ENCODE measurements at regions not wholly inside any gene's neighbourhood (a gene's known extent, or its start where the extent isn't known, plus 50 kb on each side); places are given as distances from the start of the nearest gene placed in this dataset.

DNA sequence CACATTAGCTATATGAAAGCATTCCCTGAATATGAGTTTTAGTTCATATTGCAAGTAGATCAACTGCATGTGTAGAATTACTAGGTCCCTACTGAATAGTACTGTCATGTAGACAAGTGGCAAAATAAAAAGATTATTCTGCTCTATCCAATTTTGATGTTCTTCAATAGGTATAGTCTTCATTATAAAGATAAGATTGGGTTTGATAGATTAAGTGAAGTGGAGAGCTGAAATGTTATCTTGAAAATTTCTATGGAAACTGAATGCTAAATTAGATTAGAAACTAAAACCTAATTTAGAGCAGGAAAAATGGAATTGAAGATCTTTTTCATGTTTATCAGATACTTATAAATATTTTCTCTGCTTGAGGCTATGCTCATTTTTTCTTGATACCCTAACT lies 1610.0 kb downstream of the BRINP3 start:
- DNase-seq (ENCODE audit: low read depth in 4 of 4, low spot score in 3 of 4), result no peak

DNA sequence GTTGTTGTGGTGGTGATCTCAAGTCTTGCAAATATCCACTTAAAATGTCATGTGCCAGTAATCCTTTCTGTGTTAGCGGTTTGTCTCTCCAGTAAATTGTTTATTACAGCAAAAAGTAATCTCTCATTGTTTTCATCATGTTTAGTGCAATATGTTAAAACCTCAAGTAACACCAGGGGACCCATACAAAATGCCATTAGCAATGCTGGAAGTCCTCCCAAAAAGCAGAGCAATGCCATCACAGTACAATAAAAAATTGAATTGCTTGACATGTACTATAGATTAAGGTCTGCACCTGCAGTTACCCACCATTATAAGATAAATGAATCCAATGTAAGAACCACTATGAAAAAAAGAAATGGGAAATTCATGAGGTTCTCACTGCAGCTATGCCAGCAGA lies 1606.5 kb downstream of the BRINP3 start:
- no peak for DNase-seq (ENCODE audit: low read depth in 4 of 4, low spot score in 3 of 4)

GRCh38 chr1:188872376-188872775 lies 1605.3 kb downstream of the BRINP3 start:
- no peak for DNase-seq (ENCODE audit: low read depth in 4 of 4, low spot score in 3 of 4)

GRCh38 chr1:188877668-188878067 lies 1600.0 kb downstream of the BRINP3 start:
- no peak for DNase-seq (ENCODE audit: low read depth in 4 of 4, low spot score in 3 of 4)

- DNase-seq (ENCODE audit: low read depth in 4 of 4, low spot score in 3 of 4), result no peak
Observed at GRCh38 chr1:188888386-188888785, 1589.3 kb downstream of the BRINP3 start.

- DNase-seq (ENCODE audit: low read depth in 4 of 4, low spot score in 3 of 4), result no peak
Observed at GRCh38 chr1:188889166-188889565, 1588.5 kb downstream of the BRINP3 start.

- no peak for DNase-seq (ENCODE audit: low read depth in 4 of 4, low spot score in 3 of 4)
Observed at GRCh38 chr1:188891958-188892357, 1585.7 kb downstream of the BRINP3 start.

DNA sequence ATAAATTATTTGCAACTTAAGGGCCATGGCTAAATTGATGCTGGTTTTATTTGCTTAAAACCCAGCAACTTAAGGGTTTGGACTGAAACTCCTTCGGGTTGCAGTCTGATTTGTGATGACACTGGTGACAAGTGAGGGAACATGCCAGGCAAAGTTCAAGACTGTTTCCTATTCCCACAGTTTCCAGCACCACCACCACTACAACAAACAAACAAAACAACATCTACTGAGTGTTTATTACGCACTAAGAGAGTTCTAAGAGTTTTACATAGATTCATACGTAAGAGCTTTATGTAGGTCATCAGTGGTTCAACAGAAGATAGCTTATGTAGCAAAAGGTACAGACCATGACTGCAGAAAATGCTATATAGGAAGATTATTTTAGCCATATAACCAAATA lies 1582.1 kb downstream of the BRINP3 start:
- no peak for DNase-seq (ENCODE audit: low read depth in 4 of 4, low spot score in 3 of 4)

- no peak for DNase-seq (ENCODE audit: low read depth in 4 of 4, low spot score in 3 of 4)
Observed at GRCh38 chr1:188903241-188903640, 1574.4 kb downstream of the BRINP3 start.

DNA sequence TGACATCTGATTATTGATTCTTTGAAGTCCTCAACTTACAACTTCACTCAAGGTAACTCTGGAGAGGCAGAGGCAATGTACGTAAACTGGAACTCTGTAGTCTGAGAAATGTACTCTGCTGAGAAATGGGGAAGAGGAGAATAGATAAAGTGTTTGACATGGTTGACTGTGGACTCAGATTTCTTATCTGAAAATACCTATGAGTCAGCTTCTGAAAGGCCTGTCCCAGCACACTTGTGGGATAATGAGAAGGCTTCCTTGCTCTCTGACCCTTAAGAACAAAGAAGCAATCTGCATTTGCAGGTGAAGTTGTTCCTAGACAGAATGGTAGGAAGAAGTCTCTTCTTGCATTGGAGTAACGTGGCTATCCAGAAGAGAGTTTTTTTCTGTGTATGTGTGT lies 1573.5 kb downstream of the BRINP3 start:
- no peak for DNase-seq (ENCODE audit: low read depth in 4 of 4, low spot score in 3 of 4)

DNA sequence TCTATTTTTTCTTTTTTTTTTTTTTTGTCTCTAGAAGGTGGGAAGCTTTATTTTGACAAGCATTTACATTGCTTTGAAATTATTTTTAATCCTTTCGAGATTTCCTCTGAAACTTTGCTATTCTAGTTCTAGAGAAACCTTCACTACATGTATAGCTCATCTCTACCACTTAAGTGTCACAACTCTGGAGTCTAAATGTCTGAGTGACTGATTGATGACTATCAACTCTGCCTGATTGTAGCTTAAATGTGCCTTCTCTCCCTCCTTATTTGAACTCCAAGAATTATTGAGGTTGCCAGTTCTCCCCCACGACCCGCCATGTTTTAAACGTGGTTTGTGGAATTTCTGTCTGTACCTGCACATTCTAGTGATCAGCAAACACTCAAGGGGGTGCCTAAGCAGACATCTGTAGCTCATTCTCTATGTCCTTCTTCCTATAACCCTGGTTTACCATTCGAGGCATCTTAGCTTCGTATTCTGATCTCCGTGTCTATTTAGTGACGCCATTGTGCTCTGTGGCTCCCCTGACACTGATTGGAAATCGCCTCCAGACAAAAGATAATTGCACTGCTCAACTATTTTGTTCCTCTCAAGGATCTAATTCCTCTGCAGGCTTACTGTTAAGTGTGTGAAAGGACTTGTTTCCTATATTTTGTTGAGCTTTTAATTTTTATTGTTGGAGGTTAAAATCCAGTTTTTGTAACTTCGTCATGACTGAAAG lies 1570.6 kb downstream of the BRINP3 start:
- DNase-seq (ENCODE audit: low read depth in 4 of 4, low spot score in 3 of 4), result no peak

DNA sequence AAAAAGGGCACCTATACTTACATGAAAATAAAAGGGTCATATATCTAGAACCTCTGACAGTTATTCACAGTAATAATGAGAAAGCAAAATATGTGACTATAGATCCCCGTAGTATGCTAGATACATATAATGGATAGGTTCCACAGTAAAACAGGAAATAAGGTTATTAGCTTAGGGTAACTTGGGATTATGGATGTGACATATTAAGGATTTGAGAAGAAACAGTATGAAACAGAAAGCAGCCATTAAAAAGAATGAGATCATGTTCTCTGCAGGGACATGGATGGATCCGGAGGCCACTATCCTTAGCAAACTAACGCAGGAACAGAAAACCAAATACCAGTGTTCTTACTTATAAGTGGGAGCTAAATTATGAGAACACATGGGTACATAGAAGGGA lies 1547.3 kb downstream of the BRINP3 start:
- DNase-seq (ENCODE audit: low read depth in 4 of 4, low spot score in 3 of 4), result no peak

GRCh38 chr1:188931506-188931905 lies 1546.2 kb downstream of the BRINP3 start:
- no peak for DNase-seq (ENCODE audit: low read depth in 4 of 4, low spot score in 3 of 4)

- no peak for DNase-seq (ENCODE audit: low read depth in 4 of 4, low spot score in 3 of 4)
Observed at GRCh38 chr1:188937965-188938551, 1539.6 kb downstream of the BRINP3 start.

DNA sequence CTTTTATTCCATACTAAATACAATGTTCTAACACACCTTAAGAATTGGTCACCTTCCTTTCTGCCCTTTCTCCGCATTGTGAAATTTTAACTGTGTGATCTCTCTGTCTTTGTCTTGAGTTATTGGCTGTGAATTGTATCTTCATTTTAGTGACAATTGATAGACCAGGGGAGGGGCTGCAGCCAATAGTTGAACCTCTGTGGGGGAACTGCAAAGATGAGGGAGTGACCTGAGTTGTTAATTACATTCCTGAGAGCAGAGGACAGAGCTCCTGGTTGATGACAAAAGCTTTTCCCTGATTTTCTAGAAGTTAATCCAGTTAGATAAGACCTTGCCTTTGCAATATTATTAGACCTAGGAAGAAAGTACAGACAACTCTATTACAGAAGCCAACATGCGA lies 1535.7 kb downstream of the BRINP3 start:
- no peak for DNase-seq (ENCODE audit: low read depth in 4 of 4, low spot score in 3 of 4)

DNA sequence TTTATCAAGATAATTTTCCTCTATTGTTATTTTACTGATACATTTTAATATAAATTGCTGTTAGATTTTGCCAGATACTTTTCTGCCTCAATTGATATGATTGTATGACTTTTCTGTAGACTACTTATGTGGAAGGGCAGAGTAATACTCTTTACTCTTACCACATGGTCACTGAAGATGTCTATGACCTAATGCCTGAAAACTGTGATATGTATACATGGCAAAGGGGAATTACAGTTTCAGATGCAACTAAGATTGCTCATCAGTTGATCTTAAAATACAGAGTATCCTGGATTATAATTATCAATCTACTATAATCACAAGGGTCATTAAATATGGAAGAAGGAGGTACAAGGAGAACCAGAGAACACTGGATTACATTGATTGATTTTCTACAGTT lies 1528.0 kb downstream of the BRINP3 start:
- no peak for DNase-seq (ENCODE audit: low read depth in 4 of 4, low spot score in 3 of 4)

GRCh38 chr1:188958461-188959115 lies 1519.1 kb downstream of the BRINP3 start:
- no peak for DNase-seq (ENCODE audit: low read depth in 4 of 4, low spot score in 3 of 4)

- DNase-seq (ENCODE audit: low read depth in 4 of 4, low spot score in 3 of 4), result no peak
Observed at GRCh38 chr1:188986745-188987417, 1490.8 kb downstream of the BRINP3 start.

DNA sequence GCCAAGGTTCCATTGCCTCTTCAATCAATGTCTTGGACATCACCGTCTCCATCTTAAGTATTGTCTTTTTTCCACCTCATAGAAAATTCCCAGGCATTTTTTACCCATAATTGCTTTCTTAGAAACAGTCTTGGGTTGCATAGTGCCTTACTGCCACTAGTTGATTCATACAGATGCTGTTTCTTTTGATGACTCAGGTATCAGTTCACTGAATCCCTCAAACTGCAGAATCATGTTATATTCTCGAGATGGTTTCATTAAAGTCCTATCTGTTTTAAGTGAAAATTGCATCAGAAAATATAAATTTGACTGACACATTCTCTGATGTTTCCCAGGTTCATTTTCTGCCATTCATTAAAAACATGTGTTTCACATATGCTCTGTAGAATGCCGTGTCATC lies 1489.1 kb downstream of the BRINP3 start:
- DNase-seq (ENCODE audit: low read depth in 4 of 4, low spot score in 3 of 4), result no peak

DNA sequence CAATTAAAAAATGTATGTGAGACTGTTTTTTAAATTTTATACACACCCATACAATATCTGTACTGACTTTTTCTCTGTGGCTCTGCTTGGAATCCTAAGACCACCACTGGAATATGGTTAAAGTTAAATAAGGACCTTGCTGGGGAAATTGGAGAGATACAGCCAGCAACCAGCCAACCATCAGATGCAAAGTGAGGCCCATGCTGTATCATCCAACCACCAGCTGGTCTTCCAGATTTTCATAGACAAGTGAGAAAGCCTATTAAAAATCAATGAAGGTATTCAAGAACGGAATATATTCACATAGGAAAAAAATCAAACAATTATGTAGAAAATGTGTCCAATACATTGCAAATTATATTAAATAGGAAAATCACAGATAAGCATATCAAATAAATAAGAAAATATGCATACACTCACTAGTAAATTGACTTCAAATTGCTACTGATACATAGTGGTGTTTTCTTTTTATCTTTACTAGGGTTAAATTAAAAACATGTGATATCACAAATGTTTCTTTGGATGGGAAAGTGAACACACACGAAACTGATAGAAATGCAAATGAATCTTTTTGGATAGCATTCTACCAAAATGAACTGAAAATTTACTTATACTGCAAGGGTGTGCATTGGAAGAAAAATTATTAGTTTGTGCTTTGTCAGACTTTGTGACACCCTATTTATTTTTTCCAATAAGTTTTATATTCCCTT lies 1486.3 kb downstream of the BRINP3 start:
- no peak for DNase-seq (ENCODE audit: low read depth in 4 of 4, low spot score in 3 of 4)

- no peak for DNase-seq (ENCODE audit: low read depth in 4 of 4, low spot score in 3 of 4)
Observed at GRCh38 chr1:189007824-189008223, 1469.8 kb downstream of the BRINP3 start.

Data from right renal pelvis (tissue), 4 donors.